ENCODE measurements at regions not wholly inside any gene's neighbourhood (a gene's known extent, or its start where the extent isn't known, plus 50 kb on each side); places are given as distances from the start of the nearest gene placed in this dataset.

DNA sequence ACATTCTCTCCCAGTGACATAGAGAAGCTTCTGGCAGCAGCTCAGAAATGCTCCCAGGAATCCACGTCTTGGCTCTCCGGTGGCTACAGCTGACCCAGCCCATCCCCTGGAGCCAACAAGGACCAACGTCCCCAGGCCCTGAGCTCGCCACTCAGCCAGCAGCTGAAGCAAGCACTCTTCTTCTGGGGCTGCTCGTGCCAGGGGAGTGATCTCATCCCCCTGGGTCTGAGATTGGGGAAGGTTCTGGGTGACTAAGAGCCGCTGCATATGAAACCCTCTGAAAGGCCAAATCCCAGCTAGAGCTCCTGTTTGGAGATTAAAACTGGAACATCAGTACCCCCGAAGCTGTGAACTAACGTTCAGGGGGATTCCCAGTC lies 487.9 kb downstream of the NPHP4 start (continued):
- TF ChIP-seq ZNF121 (CRISPR knock-in tag; IDR thresholded peaks at IDR 0.05) (no peak), KAT7 (CRISPR knock-in tag; IDR thresholded peaks at IDR 0.05; ENCODE audit: borderline replicate concordance) (no peak)

GRCh38 chr1:5503556-5504363 lies 488.5 kb downstream of the NPHP4 start:
- ChIA-PET CTCF (interaction anchor here (1.9 kb wide), 1 partner anchor 11 kb away, joined by 6 read pairs; no protein-coding TSS in a partner anchor), POLR2A (no interaction called here)
- Mint-ChIP-seq H3K27ac (no peak overlapping the region), H3K4me1 (no peaks in the 10 kb centered on the region), H3K9me3 (peaks cover 67% of the 10 kb centered on the region), H3K4me3 (no peak overlapping the region), H3K27me3 (ENCODE audit: low read depth) (no peaks in the 10 kb centered on the region; the same call in none of the 2 replicates), H3K36me3 (peaks cover 55% of the 10 kb centered on the region)
- DNase-seq (ENCODE audit: low spot score) (no peak), ATAC-seq (no peak)
- no peak for TF ChIP-seq HMGA2 (CRISPR knock-in tag; IDR thresholded peaks at IDR 0.05)
- no peak for TF ChIP-seq CBFB (CRISPR knock-in tag; IDR thresholded peaks at IDR 0.05; ENCODE audit: low read depth)
- TF ChIP-seq, protein P1, sequence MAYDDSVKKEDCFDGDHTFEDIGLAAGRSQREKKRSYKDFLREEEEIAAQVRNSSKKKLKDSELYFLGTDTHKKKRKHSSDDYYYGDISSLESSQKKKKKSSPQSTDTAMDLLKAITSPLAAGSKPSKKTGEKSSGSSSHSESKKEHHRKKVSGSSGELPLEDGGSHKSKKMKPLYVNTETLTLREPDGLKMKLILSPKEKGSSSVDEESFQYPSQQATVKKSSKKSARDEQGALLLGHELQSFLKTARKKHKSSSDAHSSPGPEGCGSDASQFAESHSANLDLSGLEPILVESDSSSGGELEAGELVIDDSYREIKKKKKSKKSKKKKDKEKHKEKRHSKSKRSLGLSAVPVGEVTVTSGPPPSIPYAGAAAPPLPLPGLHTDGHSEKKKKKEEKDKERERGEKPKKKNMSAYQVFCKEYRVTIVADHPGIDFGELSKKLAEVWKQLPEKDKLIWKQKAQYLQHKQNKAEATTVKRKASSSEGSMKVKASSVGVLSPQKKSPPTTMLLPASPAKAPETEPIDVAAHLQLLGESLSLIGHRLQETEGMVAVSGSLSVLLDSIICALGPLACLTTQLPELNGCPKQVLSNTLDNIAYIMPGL (CRISPR knock-in tag; IDR thresholded peaks at IDR 0.05): no peak
- TF ChIP-seq RELA (CRISPR knock-in tag; IDR thresholded peaks at IDR 0.05; ENCODE audit: borderline replicate concordance): no peak
- TF ChIP-seq EMX1 (CRISPR knock-in tag; IDR thresholded peaks at IDR 0.05): no peak
- no peak for TF ChIP-seq E2F1 (CRISPR knock-in tag; IDR thresholded peaks at IDR 0.05)
- no peak for TF ChIP-seq ZNF121 (CRISPR knock-in tag; IDR thresholded peaks at IDR 0.05)
- no peak for TF ChIP-seq ESRRA (CRISPR knock-in tag; IDR thresholded peaks at IDR 0.05; ENCODE audit: borderline replicate concordance)
- no peak for TF ChIP-seq ATF1 (CRISPR knock-in tag; IDR thresholded peaks at IDR 0.05)
- no peak for TF ChIP-seq RORB (CRISPR knock-in tag; IDR thresholded peaks at IDR 0.05)
- no peak for TF ChIP-seq JUN (CRISPR knock-in tag; IDR thresholded peaks at IDR 0.05)
- TF ChIP-seq ZBTB21 (CRISPR knock-in tag; IDR thresholded peaks at IDR 0.05; ENCODE audit: borderline replicate concordance): no peak
- no peak for TF ChIP-seq ZNF219 (CRISPR knock-in tag; IDR thresholded peaks at IDR 0.05; ENCODE audit: borderline replicate concordance)

- ATAC-seq (no peak), DNase-seq (ENCODE audit: low spot score) (no peak)
- ChIA-PET POLR2A (no interaction called here), CTCF (no interaction called here)
- H3K27ac Mint-ChIP-seq: no peak overlapping the region
- H3K9me3 Mint-ChIP-seq: peaks cover 76% of the 10 kb centered on the region
- no peak for TF ChIP-seq ZNF281 (CRISPR knock-in tag; IDR thresholded peaks at IDR 0.05)
- TF ChIP-seq NR2C2 (CRISPR knock-in tag; IDR thresholded peaks at IDR 0.05): no peak
- TF ChIP-seq ZNF263 (CRISPR knock-in tag; IDR thresholded peaks at IDR 0.05; ENCODE audit: low read depth): no peak
- TF ChIP-seq, protein P2, sequence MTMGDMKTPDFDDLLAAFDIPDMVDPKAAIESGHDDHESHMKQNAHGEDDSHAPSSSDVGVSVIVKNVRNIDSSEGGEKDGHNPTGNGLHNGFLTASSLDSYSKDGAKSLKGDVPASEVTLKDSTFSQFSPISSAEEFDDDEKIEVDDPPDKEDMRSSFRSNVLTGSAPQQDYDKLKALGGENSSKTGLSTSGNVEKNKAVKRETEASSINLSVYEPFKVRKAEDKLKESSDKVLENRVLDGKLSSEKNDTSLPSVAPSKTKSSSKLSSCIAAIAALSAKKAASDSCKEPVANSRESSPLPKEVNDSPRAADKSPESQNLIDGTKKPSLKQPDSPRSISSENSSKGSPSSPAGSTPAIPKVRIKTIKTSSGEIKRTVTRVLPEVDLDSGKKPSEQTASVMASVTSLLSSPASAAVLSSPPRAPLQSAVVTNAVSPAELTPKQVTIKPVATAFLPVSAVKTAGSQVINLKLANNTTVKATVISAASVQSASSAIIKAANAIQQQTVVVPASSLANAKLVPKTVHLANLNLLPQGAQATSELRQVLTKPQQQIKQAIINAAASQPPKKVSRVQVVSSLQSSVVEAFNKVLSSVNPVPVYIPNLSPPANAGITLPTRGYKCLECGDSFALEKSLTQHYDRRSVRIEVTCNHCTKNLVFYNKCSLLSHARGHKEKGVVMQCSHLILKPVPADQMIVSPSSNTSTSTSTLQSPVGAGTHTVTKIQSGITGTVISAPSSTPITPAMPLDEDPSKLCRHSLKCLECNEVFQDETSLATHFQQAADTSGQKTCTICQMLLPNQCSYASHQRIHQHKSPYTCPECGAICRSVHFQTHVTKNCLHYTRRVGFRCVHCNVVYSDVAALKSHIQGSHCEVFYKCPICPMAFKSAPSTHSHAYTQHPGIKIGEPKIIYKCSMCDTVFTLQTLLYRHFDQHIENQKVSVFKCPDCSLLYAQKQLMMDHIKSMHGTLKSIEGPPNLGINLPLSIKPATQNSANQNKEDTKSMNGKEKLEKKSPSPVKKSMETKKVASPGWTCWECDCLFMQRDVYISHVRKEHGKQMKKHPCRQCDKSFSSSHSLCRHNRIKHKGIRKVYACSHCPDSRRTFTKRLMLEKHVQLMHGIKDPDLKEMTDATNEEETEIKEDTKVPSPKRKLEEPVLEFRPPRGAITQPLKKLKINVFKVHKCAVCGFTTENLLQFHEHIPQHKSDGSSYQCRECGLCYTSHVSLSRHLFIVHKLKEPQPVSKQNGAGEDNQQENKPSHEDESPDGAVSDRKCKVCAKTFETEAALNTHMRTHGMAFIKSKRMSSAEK (CRISPR knock-in tag; IDR thresholded peaks at IDR 0.05; ENCODE audit: borderline replicate concordance): no peak
- no peak for TF ChIP-seq SMAD4 (CRISPR knock-in tag; IDR thresholded peaks at IDR 0.05)
- H3K36me3 Mint-ChIP-seq: peaks cover 59% of the 10 kb centered on the region
- H3K4me3 Mint-ChIP-seq: no peak overlapping the region
- no peaks in the 10 kb centered on the region; the same call in none of the 2 replicates for H3K27me3 Mint-ChIP-seq (ENCODE audit: low read depth)
- no peaks in the 10 kb centered on the region for H3K4me1 Mint-ChIP-seq
These were observed 489.7 kb downstream of the NPHP4 start for GRCh38 chr1:5502311-5503194.

All from WTC11 (cell line).